Stimulated activated CD4-positive, alpha-beta T cell treated with anti-CD3 and anti-CD28 coated beads, Interleukin-12 subunit alpha, Interleukin-12 subunit beta, amount 100 ng/mL, for 48 hours (primary cell): ENCODE measurements at regions not wholly inside any gene's neighbourhood (a gene's known extent, or its start where the extent isn't known, plus 50 kb on each side); places are given as distances from the start of the nearest gene placed in this dataset.

Experiments
- DNase-seq, 3 donors: peaks; one replicate each; pipeline ENCODE4 v3.0.0-alpha.2; 2020; ENCODE audit warnings: low read depth in 2 of 3, low spot score in 1 of 3

DNA sequence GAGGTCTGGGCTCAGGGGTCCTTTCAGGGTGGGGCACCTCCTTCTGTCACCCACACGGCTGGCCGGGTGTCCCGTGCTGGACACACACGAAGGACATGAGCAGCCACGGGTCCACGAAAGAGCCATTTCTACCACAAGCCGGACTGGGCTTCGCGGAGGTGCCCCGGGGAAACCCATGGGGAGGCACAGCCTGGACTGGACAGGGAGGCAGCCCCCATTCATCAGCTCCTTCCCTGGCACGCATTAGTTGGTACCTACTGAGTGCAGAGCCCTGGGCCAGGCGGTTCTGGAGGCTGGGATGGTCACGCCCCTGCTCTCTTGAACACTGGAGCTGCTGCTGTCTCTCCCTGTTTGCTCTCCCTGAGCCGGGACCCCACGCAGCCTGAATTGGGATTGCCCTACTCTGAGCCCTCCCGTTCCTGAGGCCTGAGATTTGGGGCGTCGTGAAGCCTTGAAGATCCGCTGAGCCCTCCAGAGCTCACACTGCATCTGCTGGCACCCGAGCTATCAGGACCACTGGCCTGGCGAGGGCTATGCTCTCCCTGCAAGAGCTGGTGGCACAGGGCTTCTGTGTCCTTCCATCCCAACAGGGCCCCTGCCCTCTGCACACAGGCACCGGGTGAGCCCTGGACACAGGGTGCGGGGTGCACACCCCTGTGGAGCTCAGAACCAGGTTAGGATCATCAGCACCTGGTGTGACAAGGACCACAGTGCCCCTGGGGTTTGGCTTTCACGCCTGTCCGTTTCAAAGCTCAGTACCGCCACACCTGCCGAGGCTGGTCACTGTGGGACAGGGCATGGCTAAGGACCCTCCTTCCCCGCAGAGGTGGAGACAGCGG lies 84.6 kb downstream of the MYEOV start:
- DNase-seq = no peak

DNA sequence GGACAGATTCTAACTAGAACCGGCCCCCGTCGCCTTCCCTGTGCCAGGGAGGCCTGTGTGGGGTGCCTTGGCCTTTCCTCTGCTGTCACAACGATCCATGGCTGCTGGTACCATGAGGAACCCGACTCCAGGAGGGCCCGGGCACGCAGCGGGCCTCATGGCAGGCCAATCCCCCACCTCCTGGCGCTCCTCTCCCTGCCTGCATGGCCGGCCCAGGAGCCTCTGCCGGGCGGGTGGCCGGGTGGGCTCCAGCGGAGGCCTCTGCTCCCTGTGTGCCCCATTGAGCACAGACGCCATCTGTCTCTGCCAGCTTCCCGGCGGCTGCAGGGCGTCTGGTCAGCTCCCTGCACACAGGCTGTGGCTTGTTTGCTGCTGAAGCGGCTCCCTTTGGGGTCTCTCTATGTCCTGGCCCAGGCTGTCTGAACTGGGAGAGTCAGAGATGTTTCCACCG lies 86.5 kb downstream of the MYEOV start:
- no peak for DNase-seq

DNA sequence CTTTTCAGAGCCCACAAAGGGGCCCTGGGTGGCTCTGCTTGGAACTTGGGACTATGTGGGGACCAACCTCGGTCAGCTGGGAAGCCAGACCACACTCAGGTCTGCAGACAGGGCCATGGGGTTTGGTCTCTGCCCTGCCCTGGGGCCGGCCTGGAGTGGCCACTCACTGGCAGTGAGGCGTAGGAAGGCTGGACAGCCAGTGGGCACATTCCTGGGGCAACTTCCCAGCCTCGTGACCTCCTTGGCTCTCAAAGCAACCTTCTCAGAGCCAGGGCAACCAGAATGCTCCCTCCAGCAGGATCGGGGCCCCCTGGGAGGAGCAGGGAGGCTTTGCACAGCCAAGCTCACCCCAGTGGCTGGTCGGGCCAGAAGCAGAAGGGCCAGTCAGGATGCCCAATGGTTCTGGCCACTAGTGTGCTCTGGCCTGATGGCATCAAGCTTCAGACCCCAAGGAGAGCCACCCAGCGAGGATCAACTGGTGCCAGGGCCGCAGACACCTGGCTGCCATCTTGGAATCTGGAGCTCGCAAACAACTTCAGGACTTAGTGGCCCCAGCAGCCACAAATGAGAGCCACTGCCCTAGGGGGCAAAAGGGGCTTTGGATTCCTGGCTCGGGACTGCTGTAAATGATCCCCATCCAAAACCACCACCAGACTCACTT lies 87.1 kb downstream of the MYEOV start:
- DNase-seq = no peak

DNA sequence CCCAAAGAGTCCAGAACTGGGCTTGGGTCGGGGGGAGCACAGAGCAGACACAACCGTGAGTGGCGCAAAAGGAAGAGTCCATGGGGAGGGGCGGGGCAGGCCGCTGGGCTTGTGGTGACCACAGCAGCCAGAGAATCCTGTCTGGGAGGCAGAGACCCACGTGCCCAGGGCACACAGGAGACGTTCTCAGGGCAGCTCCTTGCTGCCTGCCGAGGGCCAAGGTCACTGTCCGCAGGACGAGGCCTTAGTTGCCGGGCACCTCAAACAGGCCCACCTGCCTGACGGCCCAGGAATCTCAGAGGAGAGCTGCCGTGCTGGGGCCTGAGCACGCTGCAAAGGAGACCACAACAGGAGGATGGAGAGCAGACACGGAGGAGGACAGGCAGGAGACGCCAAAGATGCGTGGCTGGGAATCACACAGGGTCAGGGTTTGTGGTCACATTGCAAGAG lies 87.8 kb downstream of the MYEOV start:
- no peak for DNase-seq

DNA sequence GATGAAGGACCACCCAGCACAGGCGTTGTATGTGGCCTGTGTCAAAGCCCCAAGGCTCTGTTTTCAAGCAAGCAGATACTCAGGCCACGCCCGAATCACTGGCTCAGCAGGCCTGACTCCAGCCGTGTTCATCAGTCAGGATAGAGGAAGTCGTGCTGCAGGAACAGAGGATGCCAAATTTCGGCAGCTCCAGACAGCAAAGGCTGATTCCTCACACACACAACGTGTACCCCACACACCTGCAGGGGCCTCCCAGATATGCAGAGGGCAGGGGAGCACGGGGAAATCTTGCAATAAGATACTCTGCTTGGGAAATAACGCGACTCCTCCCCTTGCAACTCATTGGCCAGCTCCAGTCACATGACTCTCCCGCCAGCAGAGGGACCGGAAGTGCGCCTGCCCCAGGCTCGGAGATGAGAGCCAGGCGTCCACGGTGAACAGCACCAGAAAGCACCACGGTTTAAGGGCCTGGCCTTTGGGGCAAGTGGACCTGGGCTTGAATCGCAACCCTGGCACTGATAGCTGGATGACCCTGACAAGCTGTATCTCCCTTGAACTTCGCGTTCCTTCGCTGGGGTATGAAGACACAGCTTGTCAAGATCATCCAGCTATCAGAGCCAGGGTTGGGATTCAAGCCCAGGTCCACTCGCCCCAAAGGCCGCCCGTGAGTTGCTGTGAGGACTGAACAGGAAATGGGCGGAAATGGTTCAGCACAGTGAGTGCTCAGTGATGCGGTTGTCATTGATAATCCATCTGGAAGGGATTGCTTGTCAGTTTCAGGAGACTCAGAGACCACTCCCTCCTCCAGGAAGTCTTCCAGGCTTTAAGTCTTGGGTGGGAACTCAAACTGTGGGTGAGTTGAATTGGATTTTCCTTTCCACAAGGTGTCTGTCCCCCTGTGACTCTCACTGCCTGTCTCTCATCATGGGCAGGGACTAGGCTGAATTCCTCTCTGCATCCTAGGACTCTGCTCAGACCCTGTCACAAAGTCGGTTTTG lies 88.5 kb downstream of the MYEOV start:
- no peak for DNase-seq

DNA sequence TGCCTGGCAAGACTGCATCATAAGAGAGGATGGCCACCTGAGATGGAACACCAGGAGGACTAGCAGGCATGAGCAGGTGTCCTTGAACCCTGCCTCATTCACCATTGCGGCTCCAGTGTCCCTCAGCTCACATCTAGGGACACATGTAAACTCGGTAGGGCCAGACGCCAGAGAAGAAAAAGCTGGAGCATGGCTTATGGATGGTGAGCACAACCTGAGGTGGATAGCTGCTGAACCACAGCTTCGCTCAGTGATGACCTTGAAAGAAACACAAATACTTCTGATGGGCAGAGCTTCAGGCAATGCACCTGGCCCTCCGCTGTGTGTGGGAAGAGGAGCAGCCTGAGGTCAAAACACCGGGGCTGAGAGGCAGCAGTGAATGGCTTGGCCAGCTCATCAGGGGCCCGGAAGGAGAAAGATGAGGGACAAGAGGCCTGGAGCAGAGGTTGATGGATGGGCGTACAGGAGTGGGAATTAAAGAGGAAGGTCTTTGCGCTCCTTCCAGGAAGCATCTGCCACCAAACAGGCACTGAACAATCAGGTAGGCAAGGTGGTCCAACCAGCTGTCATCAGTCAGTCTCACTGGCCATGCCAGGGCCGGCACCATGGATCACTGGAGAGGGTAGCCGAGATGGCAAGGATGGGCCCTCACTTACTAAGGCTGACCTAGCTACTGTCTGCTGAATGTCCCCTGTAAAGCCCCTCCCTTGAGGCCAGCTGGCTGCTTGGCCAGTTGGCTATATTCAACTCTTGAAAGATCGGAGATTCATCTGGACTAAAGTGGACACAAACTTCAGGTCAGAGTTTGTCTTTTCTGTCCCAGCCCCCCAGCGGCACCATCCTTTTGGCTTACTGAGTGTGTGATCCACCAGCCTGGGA lies 89.7 kb downstream of the MYEOV start:
- DNase-seq = no peak

DNA sequence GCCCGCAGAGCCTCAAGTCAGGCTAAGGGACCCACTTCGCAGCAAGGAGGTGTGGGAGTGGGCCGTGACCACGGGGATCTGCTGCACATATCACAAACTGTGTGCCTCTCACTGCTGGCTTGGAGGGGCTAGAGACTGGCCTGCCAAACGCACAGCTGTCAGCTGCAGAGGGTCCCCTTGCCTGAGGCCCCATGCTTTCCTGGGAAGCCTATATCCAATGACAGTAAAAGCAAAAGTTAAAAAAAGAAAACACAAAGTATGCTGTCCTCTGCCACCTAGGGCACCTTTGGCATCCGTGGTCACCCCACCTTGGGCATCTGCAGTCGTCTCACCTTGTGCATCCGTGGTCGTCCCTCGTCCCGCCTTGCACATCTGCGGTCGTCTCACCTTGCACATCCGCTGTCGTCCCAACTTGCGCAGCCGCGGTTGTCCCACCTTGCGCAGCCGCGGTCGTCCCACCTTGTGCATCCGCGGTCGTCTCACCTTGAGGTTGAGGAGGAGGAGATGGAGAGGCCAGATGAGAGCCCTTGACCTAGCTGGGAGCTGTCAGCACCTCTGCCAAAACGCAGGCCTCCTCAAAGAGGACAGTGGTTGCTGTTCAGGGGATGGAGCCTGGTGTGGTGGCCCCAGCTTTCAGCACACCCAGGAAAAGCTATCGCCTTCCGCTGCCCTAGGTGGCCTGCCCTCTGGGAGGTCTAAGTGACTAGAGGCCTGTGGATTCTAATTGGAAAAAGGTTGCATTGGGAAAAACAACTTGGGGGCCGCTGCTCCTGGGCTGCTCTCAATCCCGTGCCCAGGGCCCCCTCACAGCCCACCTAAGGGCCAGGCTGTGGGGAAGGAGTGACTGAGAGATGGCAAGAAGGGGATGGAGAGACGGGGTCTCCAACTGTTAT lies 90.5 kb downstream of the MYEOV start:
- no peak for DNase-seq

DNA sequence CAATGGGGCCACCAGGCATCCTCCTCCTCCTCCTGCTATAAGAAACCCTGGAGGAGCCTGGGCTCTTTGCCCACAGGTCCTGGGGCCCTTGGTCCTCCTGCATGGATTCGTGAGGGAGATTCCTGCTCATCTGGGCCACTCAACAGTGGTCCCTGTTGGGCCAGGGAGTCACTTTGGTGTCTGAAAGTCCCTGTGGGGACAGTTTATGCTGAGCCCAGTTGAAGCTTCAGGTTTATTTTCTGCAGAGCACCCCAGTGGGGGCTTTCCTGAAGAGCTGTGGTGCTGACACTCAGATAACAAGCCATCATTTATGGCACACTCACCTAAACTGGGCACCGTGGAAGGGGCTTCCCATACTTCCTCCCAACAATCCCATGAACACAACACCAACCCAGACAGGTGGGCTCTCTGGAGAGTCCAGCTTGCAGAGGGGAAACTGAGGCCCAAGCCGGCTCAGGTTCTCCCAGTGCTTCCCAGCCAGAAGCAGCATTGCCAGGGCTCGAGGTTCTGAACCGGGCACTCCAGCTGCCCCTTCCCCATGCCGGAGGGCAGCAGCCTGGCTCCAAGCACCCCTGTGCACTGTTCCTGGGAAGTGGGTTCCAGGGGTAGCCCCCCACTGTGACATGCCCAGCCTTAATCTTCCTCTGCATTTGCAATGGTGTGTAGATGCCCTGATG lies 91.3 kb downstream of the MYEOV start:
- DNase-seq = no peak

DNA sequence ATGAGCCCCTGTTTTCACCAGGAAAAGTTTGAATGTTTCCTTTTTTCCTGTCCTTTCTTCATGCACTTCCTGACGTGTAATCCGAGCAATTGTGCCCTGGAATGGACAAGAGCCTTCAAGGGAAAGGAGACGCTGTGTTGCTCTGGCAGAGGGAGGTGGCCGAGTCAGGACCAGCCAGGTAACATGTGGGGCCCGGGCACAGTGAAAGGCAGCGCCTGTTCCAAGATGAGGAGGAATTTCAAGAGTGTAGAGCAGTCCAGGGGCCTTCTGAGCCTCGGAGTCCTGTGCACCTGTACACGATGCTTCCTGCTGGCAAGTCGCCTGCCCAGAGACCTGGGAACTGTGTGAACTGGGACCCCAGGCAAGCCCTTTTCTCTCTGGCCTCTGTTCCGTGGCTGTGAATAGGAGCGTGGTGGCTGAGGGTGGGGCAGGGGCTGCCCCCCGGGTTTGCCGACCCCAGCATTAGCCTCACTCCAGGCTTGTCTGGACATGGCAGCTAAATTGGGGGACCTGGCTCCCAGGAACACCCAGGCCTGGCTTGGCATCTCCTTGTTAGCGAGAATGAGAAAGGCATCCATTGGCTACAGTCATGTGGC lies 92.0 kb downstream of the MYEOV start:
- no peak for DNase-seq

DNA sequence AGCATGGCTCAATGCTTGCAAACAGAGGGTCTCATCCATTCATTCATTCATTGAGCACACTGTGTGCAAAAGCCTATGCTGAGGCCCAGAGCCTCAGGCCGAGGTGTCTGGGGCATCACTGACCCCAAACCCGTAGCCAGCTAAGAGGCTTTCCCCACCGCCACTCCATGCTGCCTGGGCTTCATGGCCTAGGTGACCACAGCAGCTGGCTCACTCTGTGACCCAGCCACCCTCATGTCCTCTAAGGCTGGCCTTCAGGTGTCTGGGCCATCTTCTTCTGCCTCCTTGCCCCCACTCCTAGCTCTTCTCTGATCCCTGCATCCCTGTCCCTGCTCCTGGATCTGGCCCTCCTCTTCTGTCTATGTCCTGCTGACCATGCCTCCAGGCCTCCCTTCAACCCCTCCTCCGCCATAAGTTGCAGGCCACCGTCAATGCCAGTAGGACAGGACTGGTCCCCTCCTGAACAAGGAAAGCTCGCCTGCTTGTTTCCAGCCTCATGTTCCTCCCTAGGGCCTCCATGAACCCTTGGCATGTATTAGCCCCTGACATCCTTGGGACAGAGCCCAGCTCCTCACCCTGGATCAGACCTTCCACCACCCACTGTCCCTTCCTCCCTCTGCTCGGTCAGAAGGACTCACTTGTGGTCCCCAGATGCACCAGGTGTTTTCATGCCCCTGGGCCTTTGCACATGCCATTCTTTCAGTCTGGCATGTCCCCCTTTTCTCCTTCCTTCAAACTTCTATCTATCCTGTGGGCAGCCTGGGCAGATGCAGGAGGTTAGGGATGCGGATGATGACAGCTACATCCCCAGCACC lies 92.8 kb downstream of the MYEOV start:
- DNase-seq = no peak

DNA sequence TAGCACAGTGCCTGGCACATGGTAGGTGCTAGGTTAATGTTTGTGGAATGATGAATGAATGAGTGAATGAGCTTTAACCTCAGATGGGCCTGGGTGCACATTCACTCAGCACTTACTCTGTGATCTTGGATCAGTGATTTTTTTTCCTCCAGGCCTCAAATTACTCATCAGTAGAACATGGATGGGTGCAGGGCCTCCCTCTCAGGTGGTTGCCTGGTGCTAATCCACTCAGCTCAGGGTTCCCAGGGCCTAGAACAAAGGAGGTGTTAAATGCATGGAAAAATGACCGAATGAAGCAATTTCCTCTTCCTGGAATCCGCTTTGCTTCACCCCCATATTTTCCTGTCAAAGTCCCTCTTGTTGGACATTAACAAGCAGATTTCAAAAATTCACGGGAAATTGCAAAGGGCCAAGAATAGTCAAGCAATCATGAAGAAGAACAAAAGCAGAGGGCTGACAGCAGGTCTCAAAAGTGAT lies 93.5 kb downstream of the MYEOV start:
- DNase-seq = no peak

DNA sequence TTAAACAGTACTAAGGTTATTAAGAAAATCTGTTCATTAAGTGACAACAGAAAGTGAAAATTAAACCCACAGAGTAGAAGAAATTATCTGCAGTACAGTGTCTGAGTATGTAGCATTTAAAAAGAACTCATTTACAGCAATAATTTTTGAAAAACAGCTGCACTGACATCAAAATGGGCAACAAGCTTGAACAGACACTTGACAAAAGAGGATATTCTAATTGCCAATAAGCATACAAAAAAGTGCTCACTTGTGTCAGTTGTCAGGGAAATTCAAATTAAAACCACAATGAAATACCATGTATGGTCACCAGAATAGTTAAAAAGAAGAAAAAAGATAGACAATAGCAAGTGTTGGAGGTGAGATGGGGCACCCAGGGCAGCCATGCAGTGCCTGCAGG lies 93.3 kb upstream of the LINC01488 start:
- DNase-seq = no peak

DNA sequence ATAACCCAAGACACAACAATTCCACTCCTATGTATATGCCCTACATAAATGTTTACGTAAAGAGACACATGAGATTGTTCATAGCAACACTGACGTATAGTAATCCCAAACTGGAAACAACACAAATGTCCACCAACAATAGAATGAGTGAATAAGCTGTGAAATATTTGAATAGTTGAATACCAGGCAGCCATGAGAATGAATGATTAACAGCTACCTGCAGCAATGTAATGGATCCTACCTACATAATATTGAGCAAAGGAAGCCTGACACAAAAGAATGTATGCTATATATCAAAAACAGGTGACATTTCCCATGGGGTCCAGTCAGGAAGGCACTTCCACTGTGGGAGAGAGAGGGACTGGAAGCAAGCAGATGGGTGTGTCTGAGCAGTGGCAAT lies 92.8 kb upstream of the LINC01488 start:
- DNase-seq = no peak

DNA sequence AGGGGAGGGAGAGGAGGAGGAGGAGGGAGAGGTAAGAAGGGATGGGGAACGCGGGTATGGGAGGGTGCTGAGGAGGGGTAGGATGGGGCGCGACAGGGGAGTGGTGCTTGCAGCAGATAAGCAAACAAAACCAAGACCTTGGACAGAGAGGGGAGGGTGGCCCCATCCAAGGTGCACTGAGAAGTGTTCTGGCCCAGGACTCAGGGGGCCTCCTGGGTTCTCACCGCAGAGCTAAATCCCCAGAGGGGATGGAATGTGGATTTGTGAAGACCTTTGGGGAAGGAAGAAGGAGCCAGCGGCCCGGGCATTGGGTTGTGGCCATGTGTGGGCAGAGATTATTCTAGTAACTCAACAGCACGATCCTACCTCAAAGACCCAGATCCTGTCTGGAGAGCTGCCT lies 90.9 kb upstream of the LINC01488 start:
- no peak for DNase-seq

DNA sequence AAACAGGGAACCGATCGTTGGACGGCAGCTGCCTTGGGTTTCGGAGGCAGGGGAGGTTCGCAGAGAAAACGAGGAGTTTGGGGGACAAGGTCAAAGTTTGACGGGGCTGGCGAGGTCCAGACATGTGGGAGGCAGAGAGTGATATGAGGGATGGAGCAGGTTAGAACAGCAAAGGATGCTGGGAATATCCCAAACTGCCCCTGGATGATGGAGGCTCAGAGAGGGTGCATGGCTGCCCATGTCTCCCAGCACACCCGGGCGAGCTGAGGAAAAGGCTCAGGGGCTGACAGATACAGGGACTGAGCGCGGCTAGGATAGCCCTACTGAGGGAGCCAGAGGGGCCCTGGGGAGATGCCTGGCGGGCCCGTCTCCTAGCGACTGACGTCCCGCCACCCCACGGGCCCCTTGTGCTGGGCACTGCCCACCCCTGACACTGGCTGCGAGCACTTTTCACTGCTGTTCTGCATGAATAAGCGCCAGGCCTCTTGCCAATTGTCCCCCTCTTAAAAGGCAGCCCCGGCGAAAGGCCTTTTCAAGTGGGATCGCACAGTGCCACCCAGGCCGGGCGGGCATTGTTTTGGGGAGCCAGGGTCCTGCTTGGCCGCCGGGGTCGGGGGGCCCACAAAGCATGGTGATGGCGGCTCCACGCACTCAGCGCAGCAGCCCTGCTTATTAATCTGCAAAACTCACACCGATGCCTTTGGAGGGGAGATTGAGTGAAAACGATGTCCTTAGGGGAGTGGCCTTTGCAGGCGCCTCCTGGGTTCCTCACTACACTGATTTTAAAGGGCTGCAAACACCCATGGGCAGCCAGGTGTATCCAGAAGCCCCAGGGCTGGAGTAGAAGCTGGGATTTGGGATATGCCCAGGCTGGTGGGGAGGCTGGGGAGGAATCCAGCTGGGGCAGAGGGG lies 90.0 kb upstream of the LINC01488 start:
- no peak for DNase-seq

DNA sequence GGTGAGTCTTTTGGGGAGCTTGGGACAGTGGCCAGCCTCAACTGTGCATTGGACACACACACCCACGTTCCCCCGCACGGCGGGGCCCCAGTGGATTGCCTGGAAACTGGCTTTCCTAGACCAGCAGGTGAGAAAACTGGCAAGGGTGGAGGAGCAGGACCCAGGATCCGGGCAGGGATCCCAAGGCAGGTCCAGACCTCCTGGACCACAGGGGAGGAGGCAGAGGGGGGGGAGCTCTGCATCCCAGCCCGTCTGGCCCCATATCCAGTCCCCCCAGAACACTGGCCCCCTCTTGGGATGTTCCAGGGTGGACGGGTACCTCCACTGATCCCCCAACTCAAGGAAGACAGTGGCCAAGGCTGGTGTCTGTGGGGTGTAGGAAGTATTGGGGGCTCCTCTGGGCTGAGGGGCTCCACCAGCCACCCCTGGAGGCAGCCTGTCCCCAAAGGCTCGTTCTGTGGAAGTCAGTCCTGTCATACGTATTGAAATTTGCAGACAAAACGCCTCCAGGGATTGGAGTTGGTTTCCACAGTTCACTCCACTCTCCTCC lies 89.3 kb upstream of the LINC01488 start:
- no peak for DNase-seq
